GM19455 (cell line): ENCODE measurements at regions not wholly inside any gene's neighbourhood (a gene's known extent, or its start where the extent isn't known, plus 50 kb on each side); places are given as distances from the start of the nearest gene placed in this dataset.

Source experiments
- ATAC-seq: cut with Tn5 transposase; IDR thresholded peaks from one replicate; pipeline ENCODE4 v1.9.1; 2021; ENCODE audit not compliant: unreplicated experiment

- ATAC-seq = no peak
These were observed 277.4 kb downstream of the KIF4B start for GRCh38 chr5:155290937-155291336.

- ATAC-seq = no peak
These were observed 280.1 kb downstream of the KIF4B start for GRCh38 chr5:155293605-155294178.

DNA sequence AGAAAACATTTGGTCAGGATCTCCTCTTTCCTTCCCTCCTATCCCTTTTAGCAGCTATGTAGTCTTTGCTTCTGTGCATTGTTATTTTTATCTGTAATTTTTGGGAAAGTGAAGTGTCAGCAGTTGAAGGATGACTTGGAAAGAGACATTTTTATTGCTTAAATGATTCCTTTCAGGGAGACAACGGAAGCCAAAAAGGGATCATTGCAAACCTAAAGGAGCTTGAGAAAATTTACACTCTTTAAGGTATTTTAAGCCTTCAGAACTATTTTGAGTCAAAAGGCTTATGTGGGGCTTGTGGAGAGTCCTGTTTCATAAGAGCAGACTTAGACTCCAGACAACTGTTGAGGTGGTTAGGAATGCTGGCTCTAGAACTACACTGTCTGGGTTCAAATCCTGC lies 281.6 kb downstream of the KIF4B start:
- ATAC-seq = no peak

GRCh38 chr5:155299386-155300005 lies 285.9 kb downstream of the KIF4B start:
- no peak for ATAC-seq

DNA sequence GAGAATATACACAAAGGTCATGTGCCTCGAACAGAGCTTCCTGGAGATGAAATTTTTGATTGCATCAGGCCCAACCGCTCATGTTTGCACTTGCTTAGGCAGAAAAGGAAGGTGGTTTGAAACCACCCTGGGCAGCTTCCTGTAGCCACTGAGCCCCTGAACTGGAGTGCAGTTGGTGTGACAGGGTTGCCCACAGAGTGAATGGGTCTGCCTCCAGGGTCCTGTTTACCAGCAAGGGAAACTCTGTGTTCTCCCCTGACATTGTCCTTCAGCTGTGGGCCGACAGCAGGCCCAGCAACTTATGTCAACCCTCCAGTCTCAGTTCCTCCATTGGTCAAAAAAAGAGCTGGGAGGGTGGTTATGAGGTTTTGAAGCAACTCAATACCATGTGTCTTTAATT lies 289.6 kb downstream of the KIF4B start:
- ATAC-seq = no peak

DNA sequence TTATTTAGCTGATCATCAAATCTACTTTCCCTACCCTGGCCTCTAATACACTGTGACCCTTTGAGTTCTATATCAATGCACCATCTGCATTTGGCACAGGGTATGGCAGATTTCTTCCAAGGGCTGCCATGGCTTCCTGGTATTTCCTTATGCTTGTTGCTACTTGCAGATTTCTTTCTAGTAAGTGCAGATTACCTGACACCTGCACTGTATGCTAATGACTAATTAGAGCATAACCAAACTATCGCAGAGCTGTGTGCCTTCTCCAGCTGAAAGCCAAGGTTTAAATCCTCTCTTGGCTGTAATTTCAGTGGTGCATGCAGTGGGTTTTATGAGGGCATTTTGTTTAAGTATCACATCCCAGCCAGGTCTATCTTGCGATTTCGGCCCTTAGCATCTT lies 293.7 kb downstream of the KIF4B start:
- ATAC-seq = no peak

DNA sequence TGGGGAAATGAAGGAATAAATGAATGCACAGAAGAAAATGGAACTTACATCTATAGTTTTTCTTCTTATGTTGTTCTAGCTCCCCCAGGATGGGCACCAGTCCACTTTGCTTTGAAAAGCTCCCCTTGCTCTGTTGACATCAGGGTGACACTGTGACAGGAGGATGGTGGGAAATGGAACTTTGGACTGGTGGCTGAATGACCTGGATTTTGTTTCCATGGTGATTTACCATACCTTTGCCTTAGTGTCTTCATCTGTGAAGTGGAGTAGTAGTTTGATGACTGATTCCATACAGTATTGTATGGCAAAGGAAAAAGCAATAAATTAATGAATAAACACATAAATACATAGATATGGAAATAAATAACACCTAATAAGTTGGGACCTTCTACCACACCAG lies 294.7 kb downstream of the KIF4B start:
- no peak for ATAC-seq

DNA sequence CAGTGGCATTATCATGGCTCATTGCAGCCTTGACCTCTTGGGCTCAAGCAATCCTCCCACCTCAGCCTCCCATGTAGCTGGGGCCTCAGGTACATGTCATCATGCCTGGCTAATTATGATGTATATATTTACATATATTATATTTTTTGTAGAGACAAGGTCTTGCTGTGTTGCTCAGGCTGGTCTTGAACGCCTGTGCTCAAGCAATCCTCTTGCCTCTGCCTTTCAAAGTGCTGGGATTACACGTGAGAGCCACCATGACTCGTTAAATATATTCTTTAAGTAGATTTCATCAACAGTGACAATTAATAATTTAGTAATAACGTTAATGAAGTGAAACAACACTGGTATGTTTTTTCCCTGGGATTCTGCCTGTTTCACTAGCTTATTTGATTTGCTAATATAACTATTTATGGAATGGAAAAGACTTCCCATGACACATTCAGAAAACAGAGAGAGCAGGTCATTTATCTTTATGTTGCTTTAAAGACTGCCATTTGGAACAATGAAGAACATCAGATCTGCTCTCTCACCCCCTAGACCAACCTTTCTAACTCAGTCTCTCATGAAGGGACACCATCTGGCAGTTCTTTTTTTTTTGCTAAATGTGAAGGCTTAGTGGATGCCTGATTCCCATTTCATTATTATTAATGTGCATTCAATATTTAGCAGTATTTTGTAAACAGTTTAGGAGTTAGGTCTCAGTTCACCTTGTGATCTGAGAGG lies 295.6 kb downstream of the KIF4B start:
- no peak for ATAC-seq

- no peak for ATAC-seq
These were observed 298.2 kb downstream of the KIF4B start for GRCh38 chr5:155311721-155312120.

GRCh38 chr5:155313518-155313917 lies 300.0 kb downstream of the KIF4B start:
- ATAC-seq = no peak

DNA sequence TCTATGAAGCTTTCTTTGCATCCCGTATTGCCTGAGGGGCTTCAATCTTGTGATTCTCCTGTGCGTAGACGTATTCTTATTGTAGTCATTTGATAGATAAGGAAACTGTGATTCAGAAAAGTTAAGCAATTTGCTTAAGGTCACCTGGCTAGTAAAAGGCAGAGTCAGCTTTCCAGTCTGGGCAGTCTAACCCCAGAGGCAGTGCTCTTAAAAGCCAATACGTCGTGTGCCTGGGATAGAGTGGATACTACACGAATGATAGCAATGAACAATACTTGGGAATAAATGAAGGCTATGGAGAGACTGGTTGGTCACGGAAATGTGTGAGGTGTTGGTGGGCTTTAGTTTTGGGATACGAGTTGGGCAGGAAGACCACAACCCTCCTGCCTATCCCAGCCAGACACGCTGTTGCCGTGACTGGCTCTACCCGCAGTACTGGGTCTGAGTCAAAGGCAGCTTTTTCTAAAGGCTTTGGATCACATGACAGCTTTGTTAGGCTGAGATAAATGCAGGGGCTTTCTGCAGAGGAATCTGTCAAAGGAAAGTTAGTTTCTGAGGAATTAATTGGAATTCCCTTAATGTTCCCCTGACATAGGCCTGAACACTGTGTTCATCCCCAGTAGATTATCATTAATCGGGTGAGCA lies 302.6 kb downstream of the KIF4B start:
- no peak for ATAC-seq

- no peak for ATAC-seq
These were observed 319.1 kb downstream of the KIF4B start for GRCh38 chr5:155332618-155333017.

DNA sequence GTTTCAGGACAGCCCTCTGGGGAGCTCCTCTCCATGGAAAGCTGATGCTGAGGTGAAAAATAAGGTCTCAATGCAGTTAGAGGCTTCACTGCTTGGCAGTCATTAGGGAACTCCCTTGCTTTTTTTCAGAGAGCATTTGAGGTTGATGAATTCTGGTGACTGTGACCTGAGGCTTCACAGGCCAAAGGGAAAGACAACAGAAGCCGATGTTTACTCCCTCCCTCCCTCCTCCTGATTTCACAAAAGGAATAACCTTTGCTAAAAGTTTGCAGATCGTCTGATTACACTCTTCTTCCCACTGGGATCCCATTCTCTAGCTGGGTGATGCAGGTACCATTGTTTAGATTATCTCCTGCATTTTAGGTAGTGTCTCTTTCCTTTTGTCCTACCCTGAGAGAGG lies 329.4 kb downstream of the KIF4B start:
- ATAC-seq = no peak

DNA sequence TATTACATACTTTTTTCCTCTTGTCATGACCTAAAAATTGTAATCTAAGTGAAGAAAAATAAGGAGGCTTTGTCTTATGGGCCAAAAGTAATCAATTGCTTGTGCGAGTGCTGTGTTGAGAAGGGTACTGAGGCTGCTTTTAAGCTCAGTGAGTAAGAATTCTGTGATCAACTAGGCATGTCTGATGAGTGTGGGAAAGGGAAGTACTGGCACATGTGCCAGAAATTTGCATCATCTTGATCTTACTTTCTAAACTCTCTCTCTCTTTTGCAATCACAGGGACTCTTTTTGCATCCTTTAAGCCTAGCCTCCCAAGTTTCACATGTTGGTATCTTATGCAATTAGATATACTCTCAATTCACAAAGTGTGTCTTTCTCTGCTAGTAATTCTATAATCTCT lies 329.9 kb downstream of the KIF4B start:
- no peak for ATAC-seq

DNA sequence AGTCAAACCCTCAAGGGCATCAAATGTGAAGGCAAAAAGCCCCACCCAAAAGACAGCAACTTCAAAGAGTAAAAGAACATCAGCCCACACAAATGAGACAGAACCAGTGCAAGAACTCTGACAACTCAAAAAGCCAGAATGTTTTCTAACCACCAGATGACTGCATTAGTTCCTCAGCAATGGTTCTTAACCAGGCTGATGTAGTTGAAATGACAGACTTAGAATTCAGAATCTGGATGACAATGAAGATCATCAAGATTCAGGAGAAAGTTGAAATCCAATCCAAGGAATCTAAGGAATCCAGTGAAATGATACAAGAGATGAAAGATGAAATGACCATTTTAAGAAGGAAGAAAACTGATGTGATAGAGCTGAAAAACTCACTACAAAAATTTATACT lies 339.7 kb downstream of the KIF4B start:
- no peak for ATAC-seq

- no peak for ATAC-seq
These were observed 352.5 kb downstream of the KIF4B start for GRCh38 chr5:155366096-155366495.

DNA sequence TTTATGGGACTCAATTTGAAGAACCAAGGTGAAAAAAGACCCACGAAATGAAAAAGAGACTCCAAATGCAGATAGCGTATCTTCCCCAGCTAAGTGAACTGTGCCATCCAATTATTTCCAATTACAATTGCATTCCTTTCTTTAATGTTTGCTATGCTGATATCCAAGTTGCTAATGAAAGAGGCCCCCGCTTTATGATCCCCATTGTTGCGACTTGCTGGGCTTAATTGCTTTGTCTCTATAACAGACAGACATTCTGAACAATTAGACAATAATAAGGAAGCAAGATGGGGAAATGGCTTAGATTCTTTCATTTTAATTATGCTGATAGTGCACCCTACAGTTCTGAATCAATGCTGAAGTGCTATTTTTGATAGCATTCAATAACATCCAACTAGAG lies 354.3 kb downstream of the KIF4B start:
- no peak for ATAC-seq

GRCh38 chr5:155368490-155368889 lies 354.9 kb downstream of the KIF4B start:
- ATAC-seq = no peak

GRCh38 chr5:155380480-155380879 lies 366.9 kb downstream of the KIF4B start:
- no peak for ATAC-seq

GRCh38 chr5:155381654-155382053 lies 368.1 kb downstream of the KIF4B start:
- no peak for ATAC-seq

- ATAC-seq = no peak
These were observed 375.9 kb downstream of the KIF4B start for GRCh38 chr5:155389498-155389897.

- no peak for ATAC-seq
These were observed 381.2 kb downstream of the KIF4B start for GRCh38 chr5:155394727-155395126.
